Ovary (tissue), 7 donors: ENCODE measurements at regions not wholly inside any gene's neighbourhood (a gene's known extent, or its start where the extent isn't known, plus 50 kb on each side); places are given as distances from the start of the nearest gene placed in this dataset.

Experiments
- DNase-seq, 5 donors: peaks; one replicate each; pipeline ENCODE4 v3.0.0-alpha.2; 2019 to 2020
- H3K27ac ChIP-seq, 2 donors: fragments of 200-600 bp; one replicate each; pipeline versions ENCODE4 v1.5.1 to v1.8.0; 2019 to 2022
- H3K27me3 ChIP-seq: fragments of 200-600 bp; one replicate; pipeline ENCODE4 v1.8.0; 2022
- H3K36me3 ChIP-seq: fragments of 200-600 bp; sonication (generic); one replicate; pipeline ENCODE4 v1.5.1; 2019
- H3K4me1 ChIP-seq: one replicate; pipeline ENCODE4 v1.8.1; 2013; ENCODE audit warnings: mild to moderate bottlenecking, moderate library complexity; ENCODE audit not compliant: insufficient read depth
- H3K4me3 ChIP-seq: fragments of 200-600 bp; sonication (generic); one replicate; pipeline ENCODE4 v1.5.1; 2017
- H3K9me3 ChIP-seq, 2 donors: fragments of 200-600 bp in 1 of 2; sonication (generic) in 1 of 2; one replicate each; pipeline versions ENCODE4 v1.5.1 to v1.8.1; 2013 to 2019; ENCODE audit warnings: mild to moderate bottlenecking in 1 of 2, moderate library complexity in 1 of 2
- EP300 ChIP-seq: sonication (generic); formaldehyde crosslinking; IDR thresholded peaks from one replicate; pipeline ENCODE4 v1.6.1; 2017; ENCODE audit warnings: antibody characterized with exemption
- POLR2A ChIP-seq: fragments of 450-650 bp; IDR thresholded peaks from one replicate; pipeline ENCODE4 v1.6.1; 2017; ENCODE audit warnings: antibody characterized with exemption, mild to moderate bottlenecking, moderate library complexity
- WGBS, 3 donors: extraction: QIAGEN DNeasy Blood & Tissue Kit in 1 of 3; methylation state at CpG; one replicate each; pipeline versions ENCODE4 v1.1.5 to v1.1.7; 2013 to 2017; 5-methylcytosine and 5-hydroxymethylcytosine counted together
- intact Hi-C, 4 donors: fragments of 100-400 bp; cut with DNase I; formaldehyde crosslinking; loops; one replicate each; pipeline versions ENCODE4 v1.11.0 to v1.15.1; 2022 to 2023
- TF ChIP-seq, protein P1 (sequence below), 3 donors: fragments of 450-650 bp in 2 of 3; fragments of 200-600 bp in 1 of 3; IDR thresholded peaks; one replicate each; pipeline versions ENCODE4 v1.5.1 to v1.8.0; 2016 to 2022; ENCODE audit warnings: antibody characterized with exemption in 3 of 3, mild to moderate bottlenecking in 1 of 3
- donor health status: DM: no; HTN: no; CAD: no; lungs with moderate emphysema.
- donor health status: DM: no; HTN: no; CAD: no.
- donor health status: Bipolar disorder and iron deficiency.
- donor health status: DM: no; HTN: no; CAD: no.
- donor health status: DM: yes; HTN: yes; CAD: no.

DNA sequence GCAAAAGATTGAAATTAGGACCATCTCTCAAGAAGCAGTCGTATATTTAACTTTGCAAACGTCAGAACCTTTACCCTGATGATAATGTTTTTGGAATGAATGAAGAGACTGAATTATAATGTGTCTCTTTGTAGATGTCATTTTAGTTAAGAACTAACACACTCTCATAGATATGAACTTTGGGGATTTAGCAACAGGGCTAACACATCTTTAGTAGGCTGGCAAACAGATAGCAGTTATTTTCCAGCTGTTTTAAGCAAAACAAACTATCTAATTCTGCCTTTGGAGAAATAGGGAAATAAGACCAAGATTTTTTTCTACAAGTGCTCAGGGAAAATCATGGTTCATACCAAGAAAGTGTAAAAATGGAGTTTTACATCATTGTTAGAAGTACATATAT is 469.7 kb downstream of the SPATA31D1 start:
- WGBS, 3 donors: 25 to 45% (median 26%) methylated on average over 2 of the region's 2 CpGs
- Histone ChIP-seq H3K27me3 (no peaks in the 10 kb centered on the region), H3K4me3 (no peak overlapping the region), H3K36me3 (no peaks in the 10 kb centered on the region), H3K27ac (no peak overlapping the region), H3K4me1 (no peaks in the 10 kb centered on the region), H3K9me3 (no peaks in the 10 kb centered on the region)
- no peak for DNase-seq
- TF ChIP-seq EP300 (no peak), POLR2A (no peak)
- TF ChIP-seq, protein P1, sequence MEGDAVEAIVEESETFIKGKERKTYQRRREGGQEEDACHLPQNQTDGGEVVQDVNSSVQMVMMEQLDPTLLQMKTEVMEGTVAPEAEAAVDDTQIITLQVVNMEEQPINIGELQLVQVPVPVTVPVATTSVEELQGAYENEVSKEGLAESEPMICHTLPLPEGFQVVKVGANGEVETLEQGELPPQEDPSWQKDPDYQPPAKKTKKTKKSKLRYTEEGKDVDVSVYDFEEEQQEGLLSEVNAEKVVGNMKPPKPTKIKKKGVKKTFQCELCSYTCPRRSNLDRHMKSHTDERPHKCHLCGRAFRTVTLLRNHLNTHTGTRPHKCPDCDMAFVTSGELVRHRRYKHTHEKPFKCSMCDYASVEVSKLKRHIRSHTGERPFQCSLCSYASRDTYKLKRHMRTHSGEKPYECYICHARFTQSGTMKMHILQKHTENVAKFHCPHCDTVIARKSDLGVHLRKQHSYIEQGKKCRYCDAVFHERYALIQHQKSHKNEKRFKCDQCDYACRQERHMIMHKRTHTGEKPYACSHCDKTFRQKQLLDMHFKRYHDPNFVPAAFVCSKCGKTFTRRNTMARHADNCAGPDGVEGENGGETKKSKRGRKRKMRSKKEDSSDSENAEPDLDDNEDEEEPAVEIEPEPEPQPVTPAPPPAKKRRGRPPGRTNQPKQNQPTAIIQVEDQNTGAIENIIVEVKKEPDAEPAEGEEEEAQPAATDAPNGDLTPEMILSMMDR (IDR thresholded peaks at IDR 0.05): no peak
- intact Hi-C loops: no loop called here

DNA sequence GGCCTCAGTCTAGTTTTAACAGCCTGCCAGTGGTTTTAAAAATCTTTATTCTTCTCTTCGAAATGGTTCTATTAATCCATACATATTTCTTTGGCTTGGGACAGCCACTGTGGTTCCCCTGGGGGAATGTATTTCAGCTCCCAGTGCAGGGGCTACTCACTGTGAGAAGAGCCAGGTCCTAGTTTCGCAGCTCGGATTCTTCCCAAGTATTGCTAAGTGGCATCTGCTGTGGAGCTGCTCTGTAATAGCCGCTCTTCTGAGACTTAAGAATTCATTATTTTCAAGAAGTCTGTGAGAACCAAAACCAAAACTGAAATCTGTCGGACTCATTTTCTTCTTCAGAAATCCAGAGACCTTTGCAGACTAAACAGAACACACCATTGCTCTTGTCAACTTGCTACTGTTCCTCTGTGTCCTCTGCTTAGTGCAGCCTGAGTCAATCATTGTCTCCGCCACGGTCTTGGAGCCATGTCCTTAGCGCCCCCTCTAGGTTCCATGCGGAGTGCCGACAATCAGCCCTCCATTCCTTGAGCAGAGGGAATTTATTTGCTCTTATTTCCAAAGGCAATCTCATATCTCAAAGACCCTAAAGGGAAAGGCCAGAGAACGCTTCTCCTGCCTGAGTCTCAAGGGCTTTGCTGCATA is 478.2 kb downstream of the SPATA31D1 start:
- no peak for DNase-seq
- Histone ChIP-seq H3K9me3 (no peaks in the 10 kb centered on the region), H3K27me3 (no peaks in the 10 kb centered on the region), H3K36me3 (no peaks in the 10 kb centered on the region), H3K4me1 (no peaks in the 10 kb centered on the region), H3K4me3 (no peak overlapping the region), H3K27ac (no peak overlapping the region)
- TF ChIP-seq, protein P1 (IDR thresholded peaks at IDR 0.05): no peak
- TF ChIP-seq EP300: no peak
- no peak for TF ChIP-seq POLR2A
- intact Hi-C loops: no loop called here
- 83 to 86% (median 85%) methylated on average over 11 of the region's 11 CpGs for WGBS, 3 donors

- TF ChIP-seq, protein P1 (IDR thresholded peaks at IDR 0.05): no peak
- no peak for TF ChIP-seq POLR2A
- no peak for TF ChIP-seq EP300
- no peaks in the 10 kb centered on the region for H3K4me1 ChIP-seq
- H3K27ac ChIP-seq: no peak overlapping the region
- H3K9me3 ChIP-seq: no peaks in the 10 kb centered on the region
- intact Hi-C loops: no loop called here
- H3K4me3 ChIP-seq: no peak overlapping the region
- WGBS, 3 donors: 56 to 66% (median 64%) methylated on average over 2 of the region's 2 CpGs
- H3K36me3 ChIP-seq: no peaks in the 10 kb centered on the region
- no peaks in the 10 kb centered on the region for H3K27me3 ChIP-seq
- no peak for DNase-seq
These were observed 478.9 kb downstream of the SPATA31D1 start for GRCh38 chr9:82467436-82467835.

DNA sequence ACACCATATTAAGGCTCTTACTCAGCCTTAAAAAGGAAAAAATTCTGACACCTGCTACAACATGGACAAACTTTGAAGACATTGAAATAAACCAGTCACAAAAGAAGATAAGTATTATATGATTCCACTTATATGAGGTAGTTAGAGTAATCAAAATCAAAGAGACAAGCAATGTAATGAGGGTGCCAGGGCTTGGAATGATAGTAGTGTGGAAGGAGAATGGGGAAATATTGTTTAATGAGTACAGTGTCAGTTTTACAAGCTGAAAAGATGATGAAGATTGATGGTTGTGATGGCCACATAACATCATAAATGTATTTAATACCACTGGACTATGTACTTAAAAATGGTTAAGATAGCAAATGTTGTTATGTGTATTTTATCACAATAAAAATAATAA is 485.7 kb downstream of the SPATA31D1 start:
- Histone ChIP-seq H3K27me3 (no peaks in the 10 kb centered on the region), H3K9me3 (no peaks in the 10 kb centered on the region), H3K36me3 (no peaks in the 10 kb centered on the region), H3K4me3 (no peak overlapping the region), H3K27ac (no peak overlapping the region), H3K4me1 (no peaks in the 10 kb centered on the region)
- DNase-seq: no peak
- TF ChIP-seq EP300 (no peak), POLR2A (no peak)
- TF ChIP-seq, protein P1 (IDR thresholded peaks at IDR 0.05): no peak
- intact Hi-C loops: no loop called here
